LNCaP clone FGC (cell line): ENCODE measurements at regions not wholly inside any gene's neighbourhood (a gene's known extent, or its start where the extent isn't known, plus 50 kb on each side); places are given as distances from the start of the nearest gene placed in this dataset.
"Not testable (repeated sequence)": the region's sequence is repeated elsewhere in the genome, so short reads cannot be mapped to it uniquely, and the experiment has no call there.

Experiments used
- DNase-seq: peaks from one replicate; pipeline ENCODE4 v3.0.0-alpha.2; 2011; ENCODE audit warnings: low read depth
- H3K4me3 ChIP-seq: 2 replicates; pipeline ENCODE4 v1.5.1; 2011; ENCODE audit warnings: mild to moderate bottlenecking, low read depth, low read length, control low read depth
- TF ChIP-seq, protein P1 (sequence below): IDR thresholded peaks from 2 replicates; pipeline ENCODE4 v1.5.1; 2012; ENCODE audit warnings: mild to moderate bottlenecking; ENCODE audit not compliant: control insufficient read depth, insufficient read depth; ENCODE audit errors: extremely low read depth

DNA sequence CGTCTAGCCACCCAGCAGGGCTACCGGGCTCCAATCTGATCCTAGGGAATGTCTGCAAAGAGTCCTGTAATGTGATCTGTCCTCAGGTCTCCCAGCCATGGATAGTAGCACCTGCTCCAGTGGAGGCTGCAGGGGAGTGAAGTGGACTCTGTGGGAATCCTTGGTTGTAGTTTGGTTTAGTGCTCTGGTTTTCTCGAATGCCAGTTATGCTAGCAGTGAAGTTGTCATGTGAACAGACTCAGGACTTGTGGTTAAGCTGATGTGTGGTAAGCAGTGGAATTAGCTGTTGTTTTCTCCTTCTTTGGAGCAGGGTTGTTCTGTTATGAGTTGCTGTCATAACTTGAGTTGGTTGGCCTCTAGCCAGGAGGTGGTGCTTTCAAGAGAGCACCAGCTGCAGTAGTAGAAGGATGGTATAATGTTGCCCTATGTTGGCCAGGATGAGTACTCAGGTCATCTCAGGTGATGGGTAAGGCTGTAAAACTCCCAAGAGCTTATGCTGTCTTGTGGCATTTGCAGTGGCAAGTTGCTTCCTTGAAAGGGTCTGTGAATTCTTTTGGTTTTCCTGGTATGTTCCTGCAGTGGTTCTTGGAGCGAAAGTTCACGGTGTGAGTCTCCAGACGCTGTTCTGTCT lies 390.2 kb downstream of the UTRN start:
- DNase-seq = peak; percentile 72
- TF ChIP-seq, protein P1, sequence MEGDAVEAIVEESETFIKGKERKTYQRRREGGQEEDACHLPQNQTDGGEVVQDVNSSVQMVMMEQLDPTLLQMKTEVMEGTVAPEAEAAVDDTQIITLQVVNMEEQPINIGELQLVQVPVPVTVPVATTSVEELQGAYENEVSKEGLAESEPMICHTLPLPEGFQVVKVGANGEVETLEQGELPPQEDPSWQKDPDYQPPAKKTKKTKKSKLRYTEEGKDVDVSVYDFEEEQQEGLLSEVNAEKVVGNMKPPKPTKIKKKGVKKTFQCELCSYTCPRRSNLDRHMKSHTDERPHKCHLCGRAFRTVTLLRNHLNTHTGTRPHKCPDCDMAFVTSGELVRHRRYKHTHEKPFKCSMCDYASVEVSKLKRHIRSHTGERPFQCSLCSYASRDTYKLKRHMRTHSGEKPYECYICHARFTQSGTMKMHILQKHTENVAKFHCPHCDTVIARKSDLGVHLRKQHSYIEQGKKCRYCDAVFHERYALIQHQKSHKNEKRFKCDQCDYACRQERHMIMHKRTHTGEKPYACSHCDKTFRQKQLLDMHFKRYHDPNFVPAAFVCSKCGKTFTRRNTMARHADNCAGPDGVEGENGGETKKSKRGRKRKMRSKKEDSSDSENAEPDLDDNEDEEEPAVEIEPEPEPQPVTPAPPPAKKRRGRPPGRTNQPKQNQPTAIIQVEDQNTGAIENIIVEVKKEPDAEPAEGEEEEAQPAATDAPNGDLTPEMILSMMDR = no peak
- H3K4me3 ChIP-seq = no peak overlapping the region

DNA sequence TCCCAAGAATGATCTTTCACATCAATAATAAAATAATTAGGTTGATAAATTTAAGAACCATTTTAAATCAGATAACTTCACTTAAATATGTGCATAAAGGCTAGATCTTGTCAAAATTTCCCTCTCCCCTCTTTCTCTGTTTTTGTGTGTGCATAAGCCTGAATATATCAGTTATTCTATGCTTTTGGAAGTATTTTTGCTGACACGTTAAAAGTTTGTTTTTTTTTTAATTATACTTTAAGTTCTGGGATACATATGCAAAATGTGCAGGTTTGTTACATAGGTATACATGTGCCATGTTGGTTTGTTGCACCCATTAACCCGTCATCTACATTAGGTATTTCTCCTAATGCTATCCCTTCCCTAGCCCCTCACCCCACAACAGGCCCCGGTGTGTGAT lies 391.2 kb downstream of the UTRN start:
- H3K4me3 ChIP-seq, DNase-seq: not testable (repeated sequence)

DNA sequence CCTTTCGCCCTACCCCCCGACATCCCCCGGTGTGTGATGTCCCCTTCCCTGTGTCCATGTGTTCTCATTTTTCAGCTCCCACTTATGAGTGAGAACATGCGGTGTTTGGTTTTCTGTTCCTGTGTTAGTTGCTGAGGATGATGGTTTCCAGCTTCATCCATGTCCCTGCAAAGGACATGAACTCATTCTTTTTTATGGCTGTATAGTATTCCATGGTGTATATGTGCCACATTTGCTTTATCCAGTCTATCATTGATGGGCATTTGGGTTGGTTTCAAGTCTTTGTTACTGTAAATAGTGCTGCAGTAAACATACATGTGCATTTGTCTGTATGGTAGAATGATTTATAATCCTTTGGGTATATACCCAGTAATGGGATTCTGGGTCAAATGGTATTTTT lies 392.1 kb downstream of the UTRN start:
- DNase-seq, H3K4me3 ChIP-seq: not testable (repeated sequence)

DNA sequence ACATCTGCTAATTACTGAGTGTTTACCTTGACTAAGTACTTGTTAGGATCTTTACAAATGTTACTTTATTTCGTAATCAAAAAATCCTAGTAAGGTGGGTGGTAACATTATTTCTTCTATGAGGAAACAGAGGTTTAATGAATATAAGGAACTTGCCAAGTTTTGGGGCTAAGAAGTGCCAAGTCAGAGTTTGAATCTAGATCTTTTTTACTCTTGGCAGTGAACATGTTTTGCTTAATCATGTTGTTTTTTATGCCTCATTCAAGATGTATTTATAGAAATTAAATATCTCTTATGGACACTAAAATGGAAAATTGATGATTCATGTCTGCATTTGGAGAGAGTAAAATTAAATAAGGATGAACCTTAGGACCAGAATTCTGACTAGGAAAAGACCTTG lies 393.7 kb downstream of the UTRN start:
- TF ChIP-seq, protein P1 = no peak
- DNase-seq = no peak
- H3K4me3 ChIP-seq = no peak overlapping the region

DNA sequence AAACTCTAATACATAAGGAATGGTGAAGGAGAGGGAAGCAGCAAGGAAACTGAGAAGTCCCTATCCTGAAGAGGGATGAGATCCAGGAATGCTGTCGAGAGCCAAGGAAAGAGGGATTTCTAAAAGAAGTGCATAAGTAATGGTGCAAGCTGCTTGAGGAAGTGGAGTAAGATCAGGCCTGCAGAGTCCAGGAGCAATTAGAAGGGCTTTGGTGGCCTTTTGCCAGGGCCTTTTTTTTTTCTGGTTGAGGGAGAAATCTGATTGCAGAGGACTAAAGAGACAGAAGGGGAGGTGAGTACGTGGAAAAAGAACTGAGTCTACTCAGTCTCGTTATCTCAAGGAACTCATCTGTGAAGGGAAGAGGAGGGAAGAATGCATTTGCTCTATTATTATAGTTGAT lies 396.2 kb downstream of the UTRN start:
- no peak for DNase-seq
- TF ChIP-seq, protein P1 = no peak
- H3K4me3 ChIP-seq = no peak overlapping the region

DNA sequence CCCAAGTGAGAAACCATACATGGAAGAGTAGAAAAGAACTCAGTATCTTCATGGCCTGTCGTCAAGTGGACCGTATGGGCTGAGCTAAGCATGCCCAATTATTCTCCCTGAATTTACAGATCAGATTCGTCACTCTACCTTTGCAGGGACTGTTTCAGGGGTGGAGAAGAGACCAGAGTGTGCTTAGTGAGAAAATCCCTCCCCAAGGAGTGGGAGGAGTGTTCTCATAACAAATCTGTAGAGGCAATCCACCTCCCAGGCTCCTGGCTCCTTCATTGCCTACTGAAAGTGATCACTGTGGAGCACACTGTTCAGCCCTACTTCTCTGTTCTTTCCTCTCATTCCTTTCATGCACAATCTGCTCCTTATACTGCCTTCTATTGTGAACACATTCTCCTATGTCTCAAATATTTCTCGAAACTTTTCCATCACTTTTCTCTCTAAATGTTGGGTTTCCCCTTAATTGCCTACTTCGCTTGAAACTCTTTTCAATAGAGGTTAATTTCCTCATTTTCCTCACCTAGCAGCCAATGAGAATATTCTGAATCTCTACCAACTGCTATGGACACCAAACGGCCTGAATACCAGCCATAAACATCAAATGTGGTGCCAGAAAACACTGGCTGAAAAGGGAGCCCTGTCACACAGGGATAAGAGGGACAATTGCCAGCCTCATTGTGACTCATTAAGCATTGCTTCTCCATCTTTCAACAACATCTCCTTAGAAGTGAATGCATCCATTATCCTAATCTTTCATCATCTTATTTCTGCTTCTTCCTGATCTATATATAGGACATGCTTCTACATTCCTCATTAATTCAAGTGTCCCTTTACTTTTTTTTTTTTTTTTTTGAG lies 398.3 kb downstream of the UTRN start:
- TF ChIP-seq, protein P1 = no peak
- DNase-seq = no peak
- H3K4me3 ChIP-seq = no peak overlapping the region

DNA sequence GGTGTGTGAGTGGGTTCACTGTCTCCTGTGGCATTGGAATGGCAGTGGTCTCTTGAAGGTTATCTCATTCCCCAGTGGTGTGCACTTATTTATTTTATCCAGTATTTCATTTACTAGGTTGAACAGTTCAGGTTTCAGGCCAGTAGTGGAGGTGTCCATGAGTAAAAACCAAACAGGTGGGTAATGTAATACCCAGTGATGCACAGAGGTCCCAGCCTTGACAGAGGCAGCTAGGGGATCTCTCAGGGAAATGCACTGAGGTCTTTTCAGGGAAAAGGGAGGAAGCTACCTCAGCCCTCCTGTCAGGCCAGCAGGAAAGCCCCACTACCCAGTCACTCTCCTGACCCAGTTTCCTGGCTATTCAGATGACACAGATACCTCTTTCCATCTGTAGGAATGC lies 403.6 kb downstream of the UTRN start:
- TF ChIP-seq, protein P1 = no peak
- no peak for DNase-seq

More for the DNA sequence above, 403.6 kb downstream of the UTRN start:
- no peak overlapping the region for H3K4me3 ChIP-seq
